ENCODE measurements at regions not wholly inside any gene's neighbourhood (a gene's known extent, or its start where the extent isn't known, plus 50 kb on each side); places are given as distances from the start of the nearest gene placed in this dataset.
"Not testable (repeated sequence)": the region's sequence is repeated elsewhere in the genome, so short reads cannot be mapped to it uniquely, and the experiment has no call there.

DNA sequence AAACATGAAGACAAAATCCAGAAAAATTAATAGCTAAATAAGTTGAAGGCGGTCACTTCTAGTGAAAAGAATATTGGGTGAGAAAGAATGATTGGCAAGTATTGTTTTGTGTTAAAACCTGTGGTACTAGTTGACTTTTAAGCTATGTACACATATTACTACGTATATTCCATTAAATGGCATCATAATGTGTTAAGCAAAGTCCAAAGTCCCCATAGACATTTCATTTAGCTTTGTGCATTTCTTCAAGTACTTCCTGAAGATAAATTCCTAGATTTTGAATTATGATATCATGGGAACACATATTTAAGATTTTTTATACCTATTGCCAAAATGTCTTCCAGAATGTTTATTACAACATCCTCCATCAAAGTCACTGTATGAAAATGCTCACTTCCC, 272.7 kb upstream of the IRAK1BP1 start:
- no peak for DNase-seq

DNA sequence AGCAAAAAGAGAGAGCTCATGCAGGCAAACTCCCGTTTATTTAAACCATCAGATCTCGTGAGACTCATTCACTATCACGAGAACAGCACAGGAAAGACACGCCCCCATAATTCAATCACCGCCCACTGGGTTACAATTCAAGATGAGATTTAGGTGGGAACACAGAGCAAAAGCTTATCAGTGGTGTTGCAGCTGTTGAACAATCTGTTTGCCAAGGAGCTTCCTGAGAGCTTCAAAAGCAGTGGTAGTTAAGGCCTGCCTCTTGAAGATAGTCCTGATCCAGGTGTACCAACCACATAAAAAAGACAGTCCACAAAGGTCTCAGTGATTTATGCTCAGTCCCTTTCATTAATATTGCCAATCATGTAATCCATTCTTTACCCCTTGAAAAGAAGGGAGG, 269.4 kb upstream of the IRAK1BP1 start:
- DNase-seq: no peak

DNA sequence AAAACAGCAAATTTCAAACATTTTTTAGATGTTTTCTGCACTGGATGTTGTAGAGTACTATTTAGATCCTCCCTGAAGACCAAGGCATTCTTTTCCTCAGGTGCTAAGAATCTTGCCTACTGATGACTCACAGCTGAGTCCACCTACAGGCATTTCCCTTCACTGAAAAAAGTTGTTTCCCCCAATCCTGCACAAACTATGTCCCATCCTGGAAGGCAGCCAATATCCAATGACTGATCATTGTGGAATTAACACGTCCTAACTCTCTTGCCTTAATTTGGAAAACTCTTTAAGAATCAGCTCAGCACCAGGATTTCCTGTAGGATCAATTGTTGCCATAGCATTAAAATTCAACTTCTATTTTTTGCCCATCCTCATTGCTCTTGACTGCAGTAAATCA, 268.4 kb upstream of the IRAK1BP1 start:
- DNase-seq: no peak

GRCh38 chr6:78599526-78599925, 267.8 kb upstream of the IRAK1BP1 start:
- DNase-seq: no peak

- DNase-seq: no peak
Observed at GRCh38 chr6:78605909-78606446, 261.4 kb upstream of the IRAK1BP1 start.

GRCh38 chr6:78607189-78607588, 260.2 kb upstream of the IRAK1BP1 start:
- DNase-seq: no peak

GRCh38 chr6:78611102-78611620, 256.2 kb upstream of the IRAK1BP1 start:
- peak; percentile 19 for DNase-seq

DNA sequence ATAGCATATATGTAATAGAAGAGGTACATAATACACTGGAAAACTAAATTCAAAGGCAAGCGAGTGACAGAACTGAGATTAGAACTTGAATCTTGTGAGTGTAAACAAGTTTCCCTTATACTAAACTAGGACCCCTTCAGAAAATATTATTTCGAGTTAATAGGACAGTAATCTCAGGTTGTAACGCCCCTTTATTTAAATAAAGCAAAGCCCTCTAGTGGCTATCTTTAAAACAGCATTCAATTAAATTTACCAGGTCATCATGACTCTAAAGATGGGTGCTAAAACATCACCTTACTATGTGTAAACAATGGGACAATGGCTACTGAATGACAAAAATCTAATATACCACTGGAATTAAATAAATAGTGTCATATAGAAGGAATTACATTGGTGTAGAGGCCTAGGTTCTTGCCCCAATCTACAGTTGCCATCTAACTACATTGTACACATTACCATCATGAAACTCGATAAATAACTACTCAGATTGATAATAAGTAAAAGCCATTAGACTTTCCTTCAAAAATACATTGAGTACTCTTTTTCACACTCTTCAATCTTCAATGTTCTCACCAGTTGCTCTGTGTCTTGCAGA, 255.4 kb upstream of the IRAK1BP1 start:
- DNase-seq: peak; percentile 42

- no peak for DNase-seq
Observed at GRCh38 chr6:78614961-78615360, 252.4 kb upstream of the IRAK1BP1 start.

DNA sequence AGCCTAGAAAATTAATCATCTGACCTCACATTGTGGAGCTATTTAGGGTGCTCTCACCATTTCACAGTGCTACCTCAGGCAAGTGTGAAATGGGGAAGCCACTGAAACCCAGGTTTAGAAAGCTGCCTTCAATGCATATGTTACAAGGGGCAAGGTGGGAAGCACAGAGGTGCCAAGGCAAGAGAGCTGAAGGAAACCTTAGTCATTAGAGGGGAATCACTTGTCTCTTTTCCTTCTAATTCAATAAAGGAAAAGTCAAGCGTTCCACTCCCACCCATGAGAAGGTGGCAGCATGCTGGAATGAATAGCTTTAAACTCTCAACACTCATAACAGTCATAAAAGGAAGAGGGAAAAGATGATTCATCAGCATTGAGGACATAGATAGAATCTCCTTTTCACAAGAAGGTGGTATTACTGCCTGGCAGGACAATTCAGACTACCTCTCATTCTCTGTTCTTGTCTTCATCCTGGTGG, 251.9 kb upstream of the IRAK1BP1 start:
- DNase-seq: no peak

- no peak for DNase-seq
Observed at GRCh38 chr6:78618970-78619369, 248.4 kb upstream of the IRAK1BP1 start.

GRCh38 chr6:78623554-78623953, 243.8 kb upstream of the IRAK1BP1 start:
- DNase-seq: no peak

DNA sequence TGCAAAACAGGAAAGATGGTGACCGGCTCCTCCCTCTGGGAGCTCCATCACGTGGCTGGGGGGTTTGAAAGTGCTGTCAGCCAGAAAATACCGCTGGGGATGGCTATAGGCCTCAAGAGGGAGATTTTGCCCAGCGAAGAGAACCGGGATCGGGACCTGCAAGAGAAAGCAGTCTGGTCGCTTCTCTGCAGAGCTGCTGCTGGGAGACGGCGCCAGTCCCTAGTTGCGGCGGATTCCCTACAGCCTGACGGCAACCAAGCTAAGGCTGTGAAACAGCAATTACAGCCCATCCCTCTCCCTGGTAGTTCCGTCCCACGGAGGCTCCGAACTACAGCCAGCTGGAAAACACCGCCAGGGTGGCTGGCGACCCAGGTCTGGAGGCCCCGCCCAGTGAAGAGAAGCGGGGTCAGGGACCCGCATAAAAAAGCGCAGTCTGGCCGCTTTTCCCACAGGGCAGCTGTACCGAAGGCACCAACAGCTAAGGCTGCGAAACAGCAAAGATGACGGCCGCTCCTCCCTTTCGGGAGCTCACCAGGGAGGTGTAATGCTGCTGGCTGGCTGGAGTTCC, 238.1 kb upstream of the IRAK1BP1 start:
- peak; percentile 59 for DNase-seq

DNA sequence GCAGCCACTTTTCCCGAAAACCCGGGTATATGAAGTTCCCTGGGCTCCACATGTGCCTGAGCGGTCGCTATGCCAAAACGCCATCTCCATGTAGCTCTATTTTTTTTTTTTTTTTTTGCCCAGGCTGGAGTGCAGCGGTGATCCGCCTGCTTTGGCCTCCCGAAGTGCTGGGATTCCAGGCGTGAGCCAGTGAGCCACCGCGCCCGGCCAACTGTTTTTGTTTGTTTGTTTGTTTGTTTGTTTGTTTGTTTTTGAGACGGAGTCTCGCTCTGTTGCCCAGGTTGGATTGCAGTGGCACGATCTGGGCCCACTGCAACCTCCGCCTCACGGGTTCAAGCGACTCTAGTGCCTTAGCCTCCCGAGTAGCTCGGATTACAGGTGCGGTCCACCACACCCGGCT, 237.5 kb upstream of the IRAK1BP1 start:
- DNase-seq: no peak

DNA sequence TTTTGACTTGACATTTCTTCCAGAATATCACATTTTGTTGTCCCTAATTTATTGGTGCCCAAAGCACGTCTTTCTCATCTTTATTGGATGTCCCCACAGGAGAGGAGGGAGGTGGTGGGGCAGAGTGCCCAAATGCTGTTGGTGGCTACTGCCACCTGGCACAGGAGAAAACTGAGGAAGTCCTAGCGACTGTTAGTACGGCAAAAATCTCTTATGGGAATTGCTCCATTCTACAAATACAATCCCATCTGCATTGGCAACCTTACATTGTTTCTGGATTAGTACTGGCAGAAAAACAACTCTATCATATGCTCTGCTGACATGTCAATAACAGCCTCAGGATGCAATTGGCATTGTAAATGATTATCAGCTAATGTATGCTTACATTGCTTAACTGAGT, 235.4 kb upstream of the IRAK1BP1 start:
- DNase-seq: no peak

DNA sequence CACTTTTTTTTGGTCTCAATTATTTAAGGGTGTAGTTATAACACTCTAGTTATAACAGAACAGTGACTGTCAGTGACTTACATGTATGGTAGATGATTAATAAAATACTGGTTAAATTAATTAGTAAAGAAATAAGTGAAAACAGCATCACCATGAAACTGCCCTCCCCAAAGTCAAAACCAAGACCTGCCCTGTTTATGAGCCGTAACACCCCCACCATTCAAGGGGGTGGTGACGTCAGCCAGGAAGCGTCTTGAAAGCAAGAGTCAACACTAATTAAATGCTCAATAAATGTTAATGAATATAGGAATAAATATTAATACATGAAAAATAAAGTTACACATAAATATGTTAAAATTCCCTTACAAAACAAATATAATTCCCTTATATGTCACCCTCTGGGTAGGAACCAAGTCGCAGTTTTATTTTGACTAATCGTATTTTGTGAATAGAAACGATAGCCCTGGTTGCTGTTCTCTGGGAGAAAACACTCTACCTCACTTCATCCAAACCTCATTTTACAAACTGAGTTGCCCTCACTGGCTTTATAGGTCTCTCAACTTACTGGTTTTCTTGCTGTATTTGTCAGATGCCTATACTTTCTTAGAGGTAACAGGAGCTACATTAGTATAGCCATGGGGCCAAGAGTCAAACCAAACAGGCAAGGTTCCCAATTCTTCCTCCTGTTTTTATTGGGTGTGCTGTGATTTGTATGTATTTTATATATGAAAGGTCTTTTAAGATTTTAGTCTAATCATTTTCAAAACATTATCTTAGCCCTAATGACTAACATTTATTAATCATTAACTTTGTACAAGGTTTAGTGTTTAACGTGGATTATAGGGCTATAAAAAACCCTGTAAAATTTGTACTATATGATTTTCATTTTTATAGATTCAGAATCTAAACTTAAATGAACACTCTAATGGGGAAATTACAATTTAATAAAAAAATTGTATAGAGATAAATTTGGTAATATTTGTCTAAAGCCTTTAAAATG, 227.9 kb upstream of the IRAK1BP1 start:
- DNase-seq: no peak

- not testable (repeated sequence) for DNase-seq
Observed at GRCh38 chr6:78643976-78644375, 223.4 kb upstream of the IRAK1BP1 start.

- not testable (repeated sequence) for DNase-seq
Observed at GRCh38 chr6:78646542-78647415, 220.6 kb upstream of the IRAK1BP1 start.

GRCh38 chr6:78665819-78666218, 201.5 kb upstream of the IRAK1BP1 start:
- DNase-seq: not testable (repeated sequence)

- no peak for DNase-seq
Observed at GRCh38 chr6:78666764-78667163, 200.6 kb upstream of the IRAK1BP1 start.

- no peak for DNase-seq
Observed at GRCh38 chr6:78670156-78670555, 197.2 kb upstream of the IRAK1BP1 start.

DNA sequence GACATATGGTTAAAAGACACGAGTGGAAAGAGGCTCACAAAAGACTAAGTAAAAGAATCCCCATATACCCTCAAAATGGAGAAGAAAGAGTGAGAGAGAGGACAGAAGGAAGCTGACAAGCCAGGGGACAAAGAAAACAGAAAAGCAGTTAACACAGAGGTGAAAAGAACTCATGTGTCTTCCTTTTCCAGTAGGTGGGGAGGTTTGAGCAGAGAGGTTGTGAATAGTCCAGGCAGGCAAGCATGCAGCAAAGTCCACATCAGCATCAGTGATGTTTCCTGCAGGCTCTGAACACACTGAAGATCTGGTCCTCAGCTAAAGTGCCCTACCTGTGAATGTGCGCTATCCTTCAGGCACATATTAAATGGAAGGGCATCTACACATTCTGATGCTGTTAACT, 196.5 kb upstream of the IRAK1BP1 start:
- DNase-seq: no peak
